ENCODE measurements at regions not wholly inside any gene's neighbourhood (a gene's known extent, or its start where the extent isn't known, plus 50 kb on each side); places are given as distances from the start of the nearest gene placed in this dataset.

DNA sequence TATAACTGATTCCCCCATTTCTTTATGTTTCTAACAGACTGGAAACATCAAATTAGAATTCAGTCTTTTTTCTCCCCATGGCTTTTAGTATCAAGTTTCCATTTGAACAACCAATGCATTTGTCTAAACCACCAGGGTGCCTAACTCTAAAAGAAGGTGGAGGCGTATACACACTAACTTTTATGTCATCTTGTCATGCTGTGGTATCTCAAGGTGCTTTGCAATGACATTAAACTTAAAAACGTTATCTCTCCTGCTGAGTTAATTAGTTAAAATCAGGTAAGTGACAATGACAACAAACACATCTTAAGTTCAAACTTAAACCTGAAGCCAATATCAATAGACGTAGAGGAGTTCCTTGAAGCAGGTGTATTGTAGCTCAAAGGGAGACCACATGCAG is 1001.7 kb downstream of the PCDH17 start:
- TF ChIP-seq REST (IDR thresholded peaks at IDR 0.05; ENCODE audit: insufficient read depth in 1 of 2, low read depth in 2 of 2, low read length in 2 of 2) (no peak), FOXP2 (optimal IDR thresholded peaks at IDR 0.05; ENCODE audit: borderline replicate concordance, extremely low read depth, extremely low read length, insufficient read depth) (no peak), SIN3A (IDR thresholded peaks at IDR 0.05; ENCODE audit: borderline replicate concordance, insufficient read depth, low read length) (no peak), POLR2AphosphoS5 (IDR thresholded peaks at IDR 0.05; ENCODE audit: low read depth, low read length) (no peak), TAF1 (IDR thresholded peaks at IDR 0.05; ENCODE audit: borderline replicate concordance, insufficient read depth, low read length) (no peak)

GRCh38 chr13:58655086-58655485 is 1023.5 kb downstream of the PCDH17 start:
- TF ChIP-seq FOXP2 (optimal IDR thresholded peaks at IDR 0.05; ENCODE audit: borderline replicate concordance, extremely low read depth, extremely low read length, insufficient read depth), result no peak

- TF ChIP-seq POLR2AphosphoS5 (IDR thresholded peaks at IDR 0.05; ENCODE audit: low read depth, low read length) (no peak), TAF1 (IDR thresholded peaks at IDR 0.05; ENCODE audit: borderline replicate concordance, insufficient read depth, low read length) (no peak), SIN3A (IDR thresholded peaks at IDR 0.05; ENCODE audit: borderline replicate concordance, insufficient read depth, low read length) (no peak), FOXP2 (optimal IDR thresholded peaks at IDR 0.05; ENCODE audit: borderline replicate concordance, extremely low read depth, extremely low read length, insufficient read depth) (no peak), REST (IDR thresholded peaks at IDR 0.05; ENCODE audit: insufficient read depth in 1 of 2, low read depth in 2 of 2, low read length in 2 of 2) (no peak)
Observed at GRCh38 chr13:58660826-58661225, 1029.3 kb downstream of the PCDH17 start.

DNA sequence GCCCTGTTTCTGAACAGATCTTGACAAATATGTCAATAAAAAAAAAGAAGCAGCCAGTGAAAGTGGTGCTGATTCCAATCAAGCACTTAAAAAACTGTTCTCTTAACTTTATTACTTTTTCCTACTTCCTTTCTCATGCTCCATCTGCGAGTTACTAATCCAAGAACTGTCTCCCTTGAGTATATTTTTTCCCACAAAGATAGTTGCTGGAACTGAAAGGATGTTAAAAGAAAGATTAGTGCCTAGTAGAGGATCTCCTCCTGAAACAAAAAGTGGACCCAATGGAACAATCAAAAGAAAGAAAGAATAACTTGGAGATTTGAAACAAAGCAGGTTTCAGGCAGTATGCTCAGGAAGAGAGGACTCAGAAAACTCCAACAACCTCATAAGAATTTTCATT is 1034.8 kb downstream of the PCDH17 start:
- TF ChIP-seq REST (IDR thresholded peaks at IDR 0.05; ENCODE audit: insufficient read depth in 1 of 2, low read depth in 2 of 2, low read length in 2 of 2) (no peak), SIN3A (IDR thresholded peaks at IDR 0.05; ENCODE audit: borderline replicate concordance, insufficient read depth, low read length) (no peak), POLR2AphosphoS5 (IDR thresholded peaks at IDR 0.05; ENCODE audit: low read depth, low read length) (no peak), TAF1 (IDR thresholded peaks at IDR 0.05; ENCODE audit: borderline replicate concordance, insufficient read depth, low read length) (no peak), FOXP2 (optimal IDR thresholded peaks at IDR 0.05; ENCODE audit: borderline replicate concordance, extremely low read depth, extremely low read length, insufficient read depth) (no peak)

- TF ChIP-seq SIN3A (IDR thresholded peaks at IDR 0.05; ENCODE audit: borderline replicate concordance, insufficient read depth, low read length), result no peak
- no peak for TF ChIP-seq FOXP2 (optimal IDR thresholded peaks at IDR 0.05; ENCODE audit: borderline replicate concordance, extremely low read depth, extremely low read length, insufficient read depth)
- no peak for TF ChIP-seq POLR2AphosphoS5 (IDR thresholded peaks at IDR 0.05; ENCODE audit: low read depth, low read length)
- TF ChIP-seq REST (IDR thresholded peaks at IDR 0.05; ENCODE audit: insufficient read depth in 1 of 2, low read depth in 2 of 2, low read length in 2 of 2), result no peak
- no peak for TF ChIP-seq TAF1 (IDR thresholded peaks at IDR 0.05; ENCODE audit: borderline replicate concordance, insufficient read depth, low read length)
Observed at GRCh38 chr13:58667096-58667495, 1035.6 kb downstream of the PCDH17 start.
